K562 (cell line): ENCODE measurements at regions not wholly inside any gene's neighbourhood (a gene's known extent, or its start where the extent isn't known, plus 50 kb on each side); places are given as distances from the start of the nearest gene placed in this dataset.

Experiments used
- E4F1 ChIP-seq: fragments of 250-450 bp; sonication (Bioruptor Pico); IDR thresholded peaks from 2 replicates; pipeline ENCODE4 v1.5.0; 2021; ENCODE audit warnings: mild to moderate bottlenecking, borderline replicate concordance
- ETV1 ChIP-seq: fragments of 450-650 bp; conservative IDR thresholded peaks from 2 replicates; pipeline ENCODE4 v1.6.1; 2016; ENCODE audit warnings: missing genetic modification characterization, control low read depth, low read depth, missing compliant biosample characterization
- FOXJ2 ChIP-seq: fragments of 200-800 bp; sonication (Bioruptor generic); IDR thresholded peaks from 2 replicates; pipeline ENCODE4 v1.6.1; 2016; ENCODE audit warnings: missing genetic modification characterization, missing compliant biosample characterization
- GABPB1 ChIP-seq: sonication (generic); formaldehyde crosslinking; IDR thresholded peaks from 2 replicates; pipeline ENCODE4 v1.8.0; 2022; ENCODE audit warnings: mild to moderate bottlenecking, missing genetic modification reagents
- HMG20A ChIP-seq: fragments of 450-650 bp; formaldehyde crosslinking; conservative IDR thresholded peaks from 2 replicates; pipeline ENCODE4 v1.4.0; 2020; ENCODE audit warnings: mild to moderate bottlenecking, mixed read lengths
- ID3 ChIP-seq, 2 experiments: fragments of 250-450 bp in 1 of 2; fragments of 450-650 bp in 1 of 2; sonication (Bioruptor Pico) in 1 of 2; IDR thresholded peaks; 2 replicates each; pipeline versions ENCODE4 v1.6.1 to v1.8.0; 2016 to 2021; ENCODE audit warnings: mild to moderate bottlenecking in 2 of 2, moderate library complexity in 2 of 2, missing compliant biosample characterization in 1 of 2, missing genetic modification characterization in 1 of 2
- PTBP1 ChIP-seq: fragments of 200-400 bp; formaldehyde crosslinking; IDR thresholded peaks from 2 replicates; pipeline ENCODE4 v1.6.1; 2017; ENCODE audit warnings: low read depth, low read length
- PYGO2 ChIP-seq: fragments of 450-650 bp; IDR thresholded peaks from 2 replicates; pipeline ENCODE4 v1.6.1; 2016; ENCODE audit warnings: mild to moderate bottlenecking, missing genetic modification characterization, moderate library complexity, missing compliant biosample characterization
- TAF9B ChIP-seq: fragments of 450-650 bp; IDR thresholded peaks from 2 replicates; pipeline ENCODE4 v1.6.1; 2018; ENCODE audit warnings: mild to moderate bottlenecking; ENCODE audit not compliant: partially characterized antibody
- ZNF354B ChIP-seq: fragments of 250-450 bp; sonication (Bioruptor Pico); IDR thresholded peaks from 2 replicates; pipeline ENCODE4 v1.4.0; 2020
- ZNF778 ChIP-seq: fragments of 450-650 bp; formaldehyde crosslinking; IDR thresholded peaks from 2 replicates; pipeline ENCODE4 v1.4.0; 2020; ENCODE audit warnings: mild to moderate bottlenecking, moderate library complexity
- ZNF785 ChIP-seq: fragments of 250-450 bp; sonication (Bioruptor Pico); IDR thresholded peaks from 2 replicates; pipeline ENCODE4 v1.4.0; 2020; ENCODE audit warnings: mild to moderate bottlenecking
- TF ChIP-seq, protein P1 (sequence below): fragments of 250-450 bp; sonication (Bioruptor Pico); IDR thresholded peaks from 2 replicates; pipeline ENCODE4 v1.4.0; 2020; ENCODE audit warnings: mild to moderate bottlenecking, moderate library complexity, borderline replicate concordance
- TF ChIP-seq, protein P2 (sequence below): fragments of 450-650 bp; IDR thresholded peaks from 2 replicates; pipeline ENCODE4 v1.6.1; 2016; ENCODE audit warnings: missing biosample characterization, missing genetic modification characterization

DNA sequence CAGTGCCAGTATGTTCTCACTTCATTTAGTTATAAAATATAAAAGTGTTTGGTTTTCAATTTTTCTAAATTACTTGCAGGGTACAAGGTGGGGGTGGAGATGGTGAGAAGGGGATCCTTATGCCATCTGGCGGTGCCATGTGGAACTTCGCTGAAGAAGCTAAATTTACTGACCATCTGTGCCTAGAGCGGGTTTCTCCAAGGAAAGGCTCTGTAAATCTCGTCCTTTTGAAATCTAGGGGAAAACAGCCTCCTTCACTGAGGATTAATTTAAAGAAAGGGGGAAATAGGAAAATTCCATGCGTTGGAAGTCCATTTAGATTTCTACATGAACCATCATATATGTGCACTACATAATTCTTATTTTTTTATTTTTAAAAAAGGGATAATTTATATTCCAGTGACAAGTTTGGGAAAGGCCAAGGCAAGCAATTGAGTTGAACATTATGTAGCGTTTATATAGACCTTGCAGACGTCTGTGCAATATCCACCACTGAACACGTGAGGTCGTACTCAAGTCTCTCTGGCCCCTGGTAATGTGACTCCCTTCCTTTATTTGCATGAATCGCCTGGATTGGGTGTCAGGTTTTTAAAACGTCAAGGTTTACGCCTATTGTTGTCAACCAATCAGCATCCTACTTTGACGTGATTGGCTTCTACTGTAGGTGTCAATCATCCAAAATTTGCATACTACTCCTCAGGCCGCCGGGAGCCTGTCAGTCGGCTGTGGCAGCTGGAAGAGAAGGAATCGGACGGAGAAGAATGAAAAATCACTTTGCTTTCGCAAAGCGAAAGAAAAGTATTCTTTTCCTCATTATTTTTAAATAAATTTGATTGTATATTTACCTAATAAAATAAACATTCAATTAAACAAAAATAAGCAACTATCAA lies 297.1 kb upstream of the NFE2L3 start (continued):
- TF ChIP-seq PYGO2 (tag) (no peak), PTBP1 (no peak), ZNF785 (CRISPR knock-in tag) (no peak), FOXJ2 (tag) (peak; percentile 42), ZNF778 (no peak), ID3 (CRISPR knock-in tag; IDR thresholded peaks at IDR 0.05) (no peak), ID3 (tag; IDR thresholded peaks at IDR 0.05) (no peak), TAF9B (peak; percentile 100), ETV1 (tag) (no peak), HMG20A (CRISPR knock-in tag) (no peak), ZNF354B (no peak), E4F1 (CRISPR knock-in tag) (no peak), GABPB1 (no peak)
- TF ChIP-seq, protein P1, sequence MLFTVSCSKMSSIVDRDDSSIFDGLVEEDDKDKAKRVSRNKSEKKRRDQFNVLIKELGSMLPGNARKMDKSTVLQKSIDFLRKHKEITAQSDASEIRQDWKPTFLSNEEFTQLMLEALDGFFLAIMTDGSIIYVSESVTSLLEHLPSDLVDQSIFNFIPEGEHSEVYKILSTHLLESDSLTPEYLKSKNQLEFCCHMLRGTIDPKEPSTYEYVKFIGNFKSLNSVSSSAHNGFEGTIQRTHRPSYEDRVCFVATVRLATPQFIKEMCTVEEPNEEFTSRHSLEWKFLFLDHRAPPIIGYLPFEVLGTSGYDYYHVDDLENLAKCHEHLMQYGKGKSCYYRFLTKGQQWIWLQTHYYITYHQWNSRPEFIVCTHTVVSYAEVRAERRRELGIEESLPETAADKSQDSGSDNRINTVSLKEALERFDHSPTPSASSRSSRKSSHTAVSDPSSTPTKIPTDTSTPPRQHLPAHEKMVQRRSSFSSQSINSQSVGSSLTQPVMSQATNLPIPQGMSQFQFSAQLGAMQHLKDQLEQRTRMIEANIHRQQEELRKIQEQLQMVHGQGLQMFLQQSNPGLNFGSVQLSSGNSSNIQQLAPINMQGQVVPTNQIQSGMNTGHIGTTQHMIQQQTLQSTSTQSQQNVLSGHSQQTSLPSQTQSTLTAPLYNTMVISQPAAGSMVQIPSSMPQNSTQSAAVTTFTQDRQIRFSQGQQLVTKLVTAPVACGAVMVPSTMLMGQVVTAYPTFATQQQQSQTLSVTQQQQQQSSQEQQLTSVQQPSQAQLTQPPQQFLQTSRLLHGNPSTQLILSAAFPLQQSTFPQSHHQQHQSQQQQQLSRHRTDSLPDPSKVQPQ (CRISPR knock-in tag): no peak
- TF ChIP-seq, protein P2, sequence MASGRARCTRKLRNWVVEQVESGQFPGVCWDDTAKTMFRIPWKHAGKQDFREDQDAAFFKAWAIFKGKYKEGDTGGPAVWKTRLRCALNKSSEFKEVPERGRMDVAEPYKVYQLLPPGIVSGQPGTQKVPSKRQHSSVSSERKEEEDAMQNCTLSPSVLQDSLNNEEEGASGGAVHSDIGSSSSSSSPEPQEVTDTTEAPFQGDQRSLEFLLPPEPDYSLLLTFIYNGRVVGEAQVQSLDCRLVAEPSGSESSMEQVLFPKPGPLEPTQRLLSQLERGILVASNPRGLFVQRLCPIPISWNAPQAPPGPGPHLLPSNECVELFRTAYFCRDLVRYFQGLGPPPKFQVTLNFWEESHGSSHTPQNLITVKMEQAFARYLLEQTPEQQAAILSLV (tag): no peak
